PFSK-1 (cell line): ENCODE measurements at regions not wholly inside any gene's neighbourhood (a gene's known extent, or its start where the extent isn't known, plus 50 kb on each side); places are given as distances from the start of the nearest gene placed in this dataset.

Source experiments
- FOXP2 ChIP-seq: optimal IDR thresholded peaks from 2 replicates; pipeline ENCODE3; 2011; ENCODE audit warnings: borderline replicate concordance, control low read depth, inconsistent platforms; ENCODE audit not compliant: insufficient read depth; ENCODE audit errors: extremely low read length, extremely low read depth
- POLR2AphosphoS5 ChIP-seq: IDR thresholded peaks from 2 replicates; pipeline ENCODE4 v1.6.1; 2012; ENCODE audit warnings: low read depth, mild to moderate bottlenecking, control low read depth, low read length, moderate library complexity
- SIN3A ChIP-seq: IDR thresholded peaks from 2 replicates; pipeline ENCODE4 v1.6.1; 2012; ENCODE audit warnings: mild to moderate bottlenecking, low read length, moderate library complexity, borderline replicate concordance; ENCODE audit not compliant: insufficient read depth
- TAF1 ChIP-seq: IDR thresholded peaks from 2 replicates; pipeline ENCODE4 v1.6.1; 2012; ENCODE audit warnings: low read length, control low read depth, borderline replicate concordance; ENCODE audit not compliant: insufficient read depth
- TF ChIP-seq, protein P1 (sequence below), 2 experiments: IDR thresholded peaks; 2 replicates each; pipeline versions ENCODE4 v1.6.1 to v1.8.0; 2011 to 2012; ENCODE audit warnings: low read depth in 2 of 2, low read length in 2 of 2, control low read depth in 1 of 2, inconsistent platforms in 1 of 2, mild to moderate bottlenecking in 1 of 2, moderate library complexity in 1 of 2; ENCODE audit not compliant: insufficient read depth in 1 of 2

DNA sequence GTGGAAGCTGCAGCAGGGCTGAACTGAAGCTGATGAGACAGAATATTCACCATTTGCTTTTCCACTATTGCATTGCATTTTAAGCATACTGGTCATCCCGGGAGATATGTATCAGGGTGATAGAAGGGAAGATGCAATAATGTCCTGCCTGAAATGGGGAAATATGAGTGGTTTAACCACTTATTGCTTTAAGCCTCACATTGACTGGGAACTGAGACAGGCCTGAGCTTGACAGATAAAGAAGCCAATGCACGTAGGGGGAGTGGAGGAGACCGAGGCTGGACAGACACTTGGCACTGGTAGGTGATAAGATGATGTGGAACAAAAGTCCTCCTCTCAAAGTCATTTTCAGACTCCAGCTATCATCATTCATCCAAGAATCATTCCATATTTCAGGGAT lies 911.7 kb upstream of the NCAM2 start:
- TF ChIP-seq, protein P1, sequence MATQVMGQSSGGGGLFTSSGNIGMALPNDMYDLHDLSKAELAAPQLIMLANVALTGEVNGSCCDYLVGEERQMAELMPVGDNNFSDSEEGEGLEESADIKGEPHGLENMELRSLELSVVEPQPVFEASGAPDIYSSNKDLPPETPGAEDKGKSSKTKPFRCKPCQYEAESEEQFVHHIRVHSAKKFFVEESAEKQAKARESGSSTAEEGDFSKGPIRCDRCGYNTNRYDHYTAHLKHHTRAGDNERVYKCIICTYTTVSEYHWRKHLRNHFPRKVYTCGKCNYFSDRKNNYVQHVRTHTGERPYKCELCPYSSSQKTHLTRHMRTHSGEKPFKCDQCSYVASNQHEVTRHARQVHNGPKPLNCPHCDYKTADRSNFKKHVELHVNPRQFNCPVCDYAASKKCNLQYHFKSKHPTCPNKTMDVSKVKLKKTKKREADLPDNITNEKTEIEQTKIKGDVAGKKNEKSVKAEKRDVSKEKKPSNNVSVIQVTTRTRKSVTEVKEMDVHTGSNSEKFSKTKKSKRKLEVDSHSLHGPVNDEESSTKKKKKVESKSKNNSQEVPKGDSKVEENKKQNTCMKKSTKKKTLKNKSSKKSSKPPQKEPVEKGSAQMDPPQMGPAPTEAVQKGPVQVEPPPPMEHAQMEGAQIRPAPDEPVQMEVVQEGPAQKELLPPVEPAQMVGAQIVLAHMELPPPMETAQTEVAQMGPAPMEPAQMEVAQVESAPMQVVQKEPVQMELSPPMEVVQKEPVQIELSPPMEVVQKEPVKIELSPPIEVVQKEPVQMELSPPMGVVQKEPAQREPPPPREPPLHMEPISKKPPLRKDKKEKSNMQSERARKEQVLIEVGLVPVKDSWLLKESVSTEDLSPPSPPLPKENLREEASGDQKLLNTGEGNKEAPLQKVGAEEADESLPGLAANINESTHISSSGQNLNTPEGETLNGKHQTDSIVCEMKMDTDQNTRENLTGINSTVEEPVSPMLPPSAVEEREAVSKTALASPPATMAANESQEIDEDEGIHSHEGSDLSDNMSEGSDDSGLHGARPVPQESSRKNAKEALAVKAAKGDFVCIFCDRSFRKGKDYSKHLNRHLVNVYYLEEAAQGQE (IDR thresholded peaks at IDR 0.05; ENCODE audit: insufficient read depth in 1 of 2, low read depth in 2 of 2, low read length in 2 of 2), result no peak
- TF ChIP-seq SIN3A (no peak), FOXP2 (no peak), TAF1 (no peak), POLR2AphosphoS5 (no peak)

- TF ChIP-seq TAF1, result no peak
- TF ChIP-seq SIN3A, result no peak
- no peak for TF ChIP-seq POLR2AphosphoS5
- TF ChIP-seq FOXP2, result no peak
- TF ChIP-seq, protein P1 (IDR thresholded peaks at IDR 0.05; ENCODE audit: insufficient read depth in 1 of 2, low read depth in 2 of 2, low read length in 2 of 2), result no peak
These were observed 891.8 kb upstream of the NCAM2 start for GRCh38 chr21:20106368-20106767.

DNA sequence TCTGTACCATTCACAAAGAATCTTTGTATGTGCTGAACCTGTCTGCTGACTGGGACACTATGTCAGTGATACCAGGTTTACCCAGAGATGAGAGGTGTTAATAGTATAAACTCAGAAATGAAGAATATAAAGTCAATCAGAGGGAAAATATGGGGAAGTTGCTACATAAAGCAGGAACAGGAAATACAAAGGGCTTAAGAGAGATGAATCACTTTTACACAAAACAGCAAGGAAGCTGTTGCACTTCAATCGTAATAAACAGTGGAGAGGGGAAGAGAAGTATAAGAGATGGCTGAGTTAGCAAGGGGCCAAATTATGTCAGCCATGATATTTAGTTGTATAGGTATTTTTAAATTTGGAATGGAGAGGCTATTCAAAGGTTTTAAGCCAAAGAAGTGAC lies 890.2 kb upstream of the NCAM2 start:
- TF ChIP-seq SIN3A (no peak), FOXP2 (no peak)
- TF ChIP-seq, protein P1 (IDR thresholded peaks at IDR 0.05; ENCODE audit: insufficient read depth in 1 of 2, low read depth in 2 of 2, low read length in 2 of 2), result no peak

- no peak for TF ChIP-seq SIN3A
- TF ChIP-seq, protein P1 (IDR thresholded peaks at IDR 0.05; ENCODE audit: insufficient read depth in 1 of 2, low read depth in 2 of 2, low read length in 2 of 2), result no peak
- TF ChIP-seq FOXP2, result no peak
- no peak for TF ChIP-seq POLR2AphosphoS5
These were observed 889.2 kb upstream of the NCAM2 start for GRCh38 chr21:20108976-20109540.

GRCh38 chr21:20110368-20110767 lies 887.8 kb upstream of the NCAM2 start:
- TF ChIP-seq SIN3A (no peak), TAF1 (no peak), POLR2AphosphoS5 (no peak), FOXP2 (no peak)
- TF ChIP-seq, protein P1 (IDR thresholded peaks at IDR 0.05; ENCODE audit: insufficient read depth in 1 of 2, low read depth in 2 of 2, low read length in 2 of 2), result no peak
